CD4-positive, alpha-beta T cell (primary cell): ENCODE measurements at regions not wholly inside any gene's neighbourhood (a gene's known extent, or its start where the extent isn't known, plus 50 kb on each side); places are given as distances from the start of the nearest gene placed in this dataset.

Experiments used
- ATAC-seq: fragments of 200-7000 bp; cut with Tn5 transposase; one replicate; pipeline ENCODE4 v1.10.0; 2022; ENCODE audit warnings: mild to moderate bottlenecking; ENCODE audit not compliant: poor library complexity
- CTCF ChIA-PET: fragments of 350-600 bp; sonication (Branson Sonifier 250); formaldehyde crosslinking; loops from one replicate; lab custom pipeline; 2021; ENCODE audit warnings: antibody characterized with exemption, inconsistent platforms; lab: Charles Lee
- POLR2A ChIA-PET: fragments of 350-600 bp; sonication (Branson Sonifier 250); formaldehyde crosslinking; loops from one replicate; lab custom pipeline; 2021; ENCODE audit warnings: antibody characterized with exemption, inconsistent platforms; lab: Charles Lee
- DNase-seq, 14 experiments: peaks; one replicate each; pipeline ENCODE4 v3.0.0-alpha.2; 2013 to 2020; ENCODE audit warnings: mixed read lengths in 2 of 14
- H3K27ac ChIP-seq, 2 donors: one replicate each; pipeline versions ENCODE4 v1.5.1 to v1.7.0; 2013; ENCODE audit warnings: low read length in 2 of 2, low read depth in 1 of 2, mild to moderate bottlenecking in 1 of 2
- H3K27me3 ChIP-seq, 2 experiments: 1 replicate in 1 of 2; 2 replicates in 1 of 2; pipeline versions ENCODE4 v1.6.1 to v1.7.0; 2013; ENCODE audit warnings: low read length in 2 of 2, control low read depth in 1 of 2, mild to moderate bottlenecking in 1 of 2, moderate library complexity in 1 of 2; ENCODE audit not compliant: insufficient read depth in 2 of 2, control insufficient read depth in 1 of 2
- H3K36me3 ChIP-seq: one replicate; pipeline ENCODE4 v1.6.1; 2013; ENCODE audit warnings: low read length, control low read depth; ENCODE audit not compliant: insufficient read depth
- H3K4me1 ChIP-seq: one replicate; pipeline ENCODE4 v1.6.1; 2013; ENCODE audit warnings: low read length, control low read depth; ENCODE audit not compliant: insufficient read depth
- H3K4me3 ChIP-seq: one replicate; pipeline ENCODE4 v1.5.1; 2013; ENCODE audit warnings: mild to moderate bottlenecking, low read length, moderate library complexity
- H3K9me3 ChIP-seq, 2 experiments: 1 replicate in 1 of 2; 2 replicates in 1 of 2; pipeline versions ENCODE4 v1.6.1 to v1.7.0; 2013; ENCODE audit warnings: low read length in 2 of 2, mild to moderate bottlenecking in 2 of 2, control low read depth in 1 of 2, moderate library complexity in 1 of 2; ENCODE audit not compliant: control insufficient read depth in 1 of 2, insufficient read depth in 1 of 2
- H3K27ac Mint-ChIP-seq: one replicate; pipeline ENCODE4 v1.8.0; 2020; ENCODE audit warnings: mixed read lengths
- H3K27me3 Mint-ChIP-seq: one replicate; pipeline ENCODE4 v1.8.0; 2021; ENCODE audit warnings: mixed read lengths
- H3K36me3 Mint-ChIP-seq: one replicate; pipeline ENCODE4 v1.8.0; 2021; ENCODE audit warnings: low read depth, mixed read lengths
- H3K4me1 Mint-ChIP-seq: one replicate; pipeline ENCODE4 v1.8.0; 2021; ENCODE audit warnings: low read depth, mixed read lengths
- H3K4me3 Mint-ChIP-seq: one replicate; pipeline ENCODE4 v1.8.0; 2020; ENCODE audit warnings: mild to moderate bottlenecking, mixed read lengths
- H3K9me3 Mint-ChIP-seq: one replicate; pipeline ENCODE4 v1.8.0; 2020; ENCODE audit warnings: mixed read lengths
- CTCF ChIP-seq: fragments of 200-600 bp; IDR thresholded peaks from one replicate; pipeline ENCODE4 v1.8.0; 2022; ENCODE audit warnings: antibody characterized with exemption, mild to moderate bottlenecking
- intact Hi-C, 2 experiments: fragments of 100-400 bp; cut with DNase I in 1 of 2; cut with micrococcal nuclease in 1 of 2; formaldehyde crosslinking; loops; one replicate each; pipeline versions ENCODE4 v1.15.1 to v1.9.0; 2023 to 2025; cut with DNase I, micrococcal nuclease

GRCh38 chr11:113628912-113629311, 77.2 kb downstream of the TMPRSS5 start:
- no peaks in the 10 kb centered on the region for H3K27me3 ChIP-seq
- H3K27ac ChIP-seq = no peak overlapping the region
- ChIA-PET CTCF (no interaction called here), POLR2A (no interaction called here)
- Mint-ChIP-seq H3K9me3 (no peaks in the 10 kb centered on the region), H3K4me3 (no peak overlapping the region), H3K36me3 (no peaks in the 10 kb centered on the region), H3K4me1 (no peaks in the 10 kb centered on the region), H3K27me3 (peaks cover 34% of the 10 kb centered on the region), H3K27ac (no peak overlapping the region)
- DNase-seq (no peak), ATAC-seq (no peak)
- no peak overlapping the region for H3K4me3 ChIP-seq
- no peaks in the 10 kb centered on the region for H3K9me3 ChIP-seq
- no peaks in the 10 kb centered on the region for H3K36me3 ChIP-seq
- intact Hi-C loops = no loop called here
- H3K4me1 ChIP-seq = no peaks in the 10 kb centered on the region
- no peak for TF ChIP-seq CTCF

- DNase-seq = no peak
- Histone ChIP-seq H3K4me1 (no peaks in the 10 kb centered on the region), H3K36me3 (no peaks in the 10 kb centered on the region), H3K4me3 (no peak overlapping the region), H3K27ac (no peak overlapping the region), H3K27me3 (no peaks in the 10 kb centered on the region), H3K9me3 (no peaks in the 10 kb centered on the region)
- CTCF ChIA-PET = interaction anchor here (0.6 kb wide), 1 partner anchor 33 kb away, joined by 3 read pairs; no protein-coding TSS in a partner anchor
- peaks cover 43% of the 10 kb centered on the region for H3K27me3 Mint-ChIP-seq
- intact Hi-C loops = no loop called here
- no peaks in the 10 kb centered on the region for H3K4me1 Mint-ChIP-seq
- H3K4me3 Mint-ChIP-seq = no peak overlapping the region
- no peak overlapping the region for H3K27ac Mint-ChIP-seq
- ATAC-seq = no peak
- H3K36me3 Mint-ChIP-seq = no peaks in the 10 kb centered on the region
- POLR2A ChIA-PET = no interaction called here
- no peaks in the 10 kb centered on the region for H3K9me3 Mint-ChIP-seq
- no peak for TF ChIP-seq CTCF
Observed at GRCh38 chr11:113627946-113628345, 78.2 kb downstream of the TMPRSS5 start.

- H3K9me3 ChIP-seq = no peaks in the 10 kb centered on the region
- CTCF ChIA-PET = no interaction called here
- H3K36me3 ChIP-seq = no peaks in the 10 kb centered on the region
- Mint-ChIP-seq H3K27ac (no peak overlapping the region), H3K4me3 (no peak overlapping the region), H3K4me1 (no peaks in the 10 kb centered on the region), H3K27me3 (peaks cover 43% of the 10 kb centered on the region), H3K9me3 (no peaks in the 10 kb centered on the region), H3K36me3 (no peaks in the 10 kb centered on the region)
- DNase-seq = no peak
- no peaks in the 10 kb centered on the region for H3K27me3 ChIP-seq
- H3K27ac ChIP-seq = no peak overlapping the region
- POLR2A ChIA-PET = no interaction called here
- no peak for ATAC-seq
- TF ChIP-seq CTCF = no peak
- no peak overlapping the region for H3K4me3 ChIP-seq
- intact Hi-C loops = no loop called here
- no peaks in the 10 kb centered on the region for H3K4me1 ChIP-seq
Observed at GRCh38 chr11:113627297-113627696, 78.8 kb downstream of the TMPRSS5 start.
